ENCODE measurements at regions not wholly inside any gene's neighbourhood (a gene's known extent, or its start where the extent isn't known, plus 50 kb on each side); places are given as distances from the start of the nearest gene placed in this dataset.

DNA sequence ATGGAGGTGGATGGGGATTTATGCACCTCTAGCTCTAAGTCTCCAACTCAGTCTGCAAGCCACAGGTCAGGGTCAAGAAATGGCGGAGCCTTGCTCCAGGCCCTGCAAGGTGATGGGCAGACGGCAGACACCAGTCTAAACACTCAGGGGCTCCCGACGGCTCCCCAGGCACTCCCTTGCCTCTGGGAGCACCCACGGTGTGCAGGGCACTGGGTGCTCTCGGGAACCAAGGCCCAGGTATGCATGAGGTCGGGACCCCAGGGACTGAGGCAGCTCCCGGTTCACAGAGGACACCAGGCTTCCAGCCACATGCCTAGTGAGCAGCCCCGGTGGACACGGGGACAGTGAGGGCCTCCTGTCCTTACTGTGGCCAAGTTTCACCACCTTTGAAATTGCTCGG is 53.1 kb upstream of the TTC34 start:
- TF ChIP-seq EZH2 (IDR thresholded peaks at IDR 0.05; ENCODE audit: borderline replicate concordance, insufficient read depth, low read depth, low read length, poor library complexity, severe bottlenecking) (no peak), CTCF (IDR thresholded peaks at IDR 0.05) (no peak)
